ENCODE measurements at regions not wholly inside any gene's neighbourhood (a gene's known extent, or its start where the extent isn't known, plus 50 kb on each side); places are given as distances from the start of the nearest gene placed in this dataset.

GRCh38 chr18:78899241-78899640 lies 80.4 kb upstream of the SALL3 start:
- FAIRE-seq: no peak

- FAIRE-seq: no peak
Measured at GRCh38 chr18:78900938-78901909, 78.4 kb upstream of the SALL3 start.

- no peak for FAIRE-seq
Measured at GRCh38 chr18:78901923-78902794, 77.5 kb upstream of the SALL3 start.

GRCh38 chr18:78902795-78903435 lies 76.7 kb upstream of the SALL3 start:
- no peak for FAIRE-seq

- no peak for FAIRE-seq
Measured at GRCh38 chr18:78903436-78904178, 76.0 kb upstream of the SALL3 start.

GRCh38 chr18:78904179-78904531 lies 75.5 kb upstream of the SALL3 start:
- no peak for FAIRE-seq

- FAIRE-seq: no peak
Measured at GRCh38 chr18:78905334-78905733, 74.3 kb upstream of the SALL3 start.

- FAIRE-seq: no peak
Measured at GRCh38 chr18:78906066-78906465, 73.6 kb upstream of the SALL3 start.

GRCh38 chr18:78908462-78909260 lies 71.0 kb upstream of the SALL3 start:
- no peak for FAIRE-seq

GRCh38 chr18:78911751-78912283 lies 67.8 kb upstream of the SALL3 start:
- no peak for FAIRE-seq

- no peak for FAIRE-seq
Measured at GRCh38 chr18:78912336-78912735, 67.3 kb upstream of the SALL3 start.

- FAIRE-seq: no peak
Measured at GRCh38 chr18:78912844-78913243, 66.8 kb upstream of the SALL3 start.

- no peak for FAIRE-seq
Measured at GRCh38 chr18:78913395-78913794, 66.2 kb upstream of the SALL3 start.

GRCh38 chr18:78913830-78914231 lies 65.8 kb upstream of the SALL3 start:
- FAIRE-seq: no peak

GRCh38 chr18:78914249-78914935 lies 65.2 kb upstream of the SALL3 start:
- FAIRE-seq: no peak

- no peak for FAIRE-seq
Measured at GRCh38 chr18:78915446-78916008, 64.1 kb upstream of the SALL3 start.

GRCh38 chr18:78918707-78919106 lies 60.9 kb upstream of the SALL3 start:
- no peak for FAIRE-seq

GRCh38 chr18:78919956-78920355 lies 59.7 kb upstream of the SALL3 start:
- no peak for FAIRE-seq

GRCh38 chr18:78920456-78921138 lies 59.0 kb upstream of the SALL3 start:
- no peak for FAIRE-seq

GRCh38 chr18:78922856-78923255 lies 56.8 kb upstream of the SALL3 start:
- no peak for FAIRE-seq
